Limb (tissue), 2 donors: ENCODE measurements at regions not wholly inside any gene's neighbourhood (a gene's known extent, or its start where the extent isn't known, plus 50 kb on each side); places are given as distances from the start of the nearest gene placed in this dataset.
"Not testable (repeated sequence)": the region's sequence is repeated elsewhere in the genome, so short reads cannot be mapped to it uniquely, and the experiment has no call there.

Source experiments
- DNase-seq, 2 donors: peaks; one replicate each; pipeline ENCODE4 v3.0.0-alpha.2; 2016; ENCODE audit errors: extremely low spot score in 2 of 2

DNA sequence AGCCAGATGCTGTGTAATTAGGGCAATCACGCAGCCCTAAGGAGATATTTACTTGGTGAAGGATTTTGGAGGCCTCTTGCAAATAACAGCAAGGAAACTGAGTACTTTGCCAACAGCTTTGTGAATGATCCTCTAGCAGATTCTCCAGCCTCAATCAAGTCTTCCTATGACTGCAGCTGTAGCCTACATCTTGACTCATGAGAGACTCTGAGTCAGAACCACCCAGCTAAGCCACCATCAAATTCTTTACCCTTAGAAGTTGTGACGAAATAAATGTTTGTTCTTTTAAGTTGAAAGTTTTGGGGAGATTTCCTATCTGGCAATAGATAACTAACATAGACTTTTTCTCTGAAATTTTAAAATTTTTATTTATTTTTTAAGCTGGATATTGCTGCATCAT lies 237.6 kb upstream of the CCNH start:
- DNase-seq = no peak

DNA sequence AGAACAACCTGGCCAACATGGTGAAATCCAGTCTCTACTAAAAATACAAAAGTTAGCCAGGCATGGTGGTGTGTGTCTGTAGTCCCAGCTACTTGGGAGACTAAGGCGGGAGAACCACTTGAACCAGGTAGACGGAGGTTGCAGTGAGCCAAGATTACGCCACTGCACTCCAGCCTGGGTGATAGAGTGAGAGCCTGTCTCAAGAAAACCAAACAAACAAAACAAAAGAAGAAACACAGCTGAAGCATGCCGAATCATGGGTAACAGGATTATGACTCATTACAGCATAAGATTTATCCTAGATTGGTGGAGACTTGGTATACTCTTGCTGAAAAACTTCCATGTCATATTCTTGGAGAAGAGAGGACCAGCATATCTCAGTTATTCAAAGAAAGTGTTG lies 236.7 kb upstream of the CCNH start:
- no peak for DNase-seq

DNA sequence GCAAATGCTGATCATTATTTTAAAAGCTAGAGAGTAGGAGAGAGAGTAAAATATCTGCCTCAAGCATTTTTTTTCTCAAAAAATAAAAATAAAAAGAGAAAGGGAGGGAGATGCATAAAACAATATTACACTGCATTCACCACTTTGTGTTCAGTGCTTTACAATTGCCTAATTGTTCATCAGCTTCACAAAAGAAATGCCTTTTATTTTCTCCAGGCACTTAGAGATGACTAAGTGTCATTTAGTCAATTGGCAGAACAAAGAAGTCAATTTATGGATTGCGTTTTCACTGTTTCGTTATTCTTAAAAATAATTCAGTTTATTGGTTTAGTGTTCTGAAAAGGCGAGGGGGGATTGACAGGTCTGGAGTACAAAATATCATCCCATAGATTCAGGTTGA lies 232.5 kb upstream of the CCNH start:
- no peak for DNase-seq

DNA sequence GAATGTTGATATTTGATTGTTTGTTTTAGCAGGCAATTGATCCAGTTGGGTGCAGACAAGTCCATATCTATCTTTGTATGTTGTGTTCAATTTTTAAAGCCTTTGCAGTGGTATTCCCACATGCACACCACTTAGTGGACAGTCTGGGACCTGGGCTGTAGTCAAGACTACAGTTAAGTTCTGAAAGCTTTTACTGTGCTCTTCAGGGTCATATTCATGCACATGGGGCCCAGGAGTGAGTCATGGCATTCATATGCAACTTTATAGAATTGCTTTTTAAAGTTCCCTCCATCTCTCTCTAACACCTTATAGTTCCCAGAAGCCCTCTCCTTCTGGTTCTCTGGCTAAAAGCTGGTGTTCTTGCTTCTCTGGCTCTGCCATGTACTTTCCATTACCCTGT lies 228.2 kb upstream of the CCNH start:
- no peak for DNase-seq

DNA sequence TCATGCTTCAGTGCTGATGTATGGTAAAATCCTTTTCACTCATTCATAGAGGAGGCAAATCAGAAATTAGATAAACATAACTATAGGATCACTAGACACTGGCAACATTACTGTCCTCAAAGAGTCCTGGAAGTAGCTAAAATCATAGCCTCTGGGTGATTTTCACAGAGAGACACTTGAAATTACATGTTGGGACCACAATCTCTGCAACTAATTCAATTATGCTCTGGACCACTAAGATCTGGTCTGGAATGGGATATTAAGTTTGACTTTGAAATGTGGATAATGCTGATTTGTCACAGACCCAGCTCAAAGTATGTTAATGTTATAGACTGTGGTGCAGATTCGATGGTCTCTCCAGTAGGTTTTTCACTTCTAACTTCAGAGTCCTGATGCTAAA lies 214.6 kb upstream of the CCNH start:
- no peak for DNase-seq

DNA sequence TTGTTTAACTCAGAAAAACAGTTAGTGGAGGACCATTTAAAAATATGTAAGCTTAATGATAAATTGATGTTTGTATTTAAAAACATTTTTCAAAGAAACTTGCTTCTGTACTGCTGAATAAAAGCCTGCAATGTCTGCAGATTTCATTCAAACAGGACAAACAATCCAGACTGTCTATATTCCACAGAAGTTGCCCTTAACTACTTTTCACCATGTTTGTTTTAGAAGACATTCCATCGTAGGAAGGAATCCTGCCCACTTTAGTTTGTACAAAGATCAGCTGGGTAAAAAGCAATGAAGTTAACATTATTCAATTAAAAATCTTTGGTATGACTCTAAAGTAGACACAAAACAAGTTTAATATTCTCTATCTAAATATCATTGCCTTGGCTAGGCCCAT lies 195.7 kb upstream of the CCNH start:
- DNase-seq = no peak

DNA sequence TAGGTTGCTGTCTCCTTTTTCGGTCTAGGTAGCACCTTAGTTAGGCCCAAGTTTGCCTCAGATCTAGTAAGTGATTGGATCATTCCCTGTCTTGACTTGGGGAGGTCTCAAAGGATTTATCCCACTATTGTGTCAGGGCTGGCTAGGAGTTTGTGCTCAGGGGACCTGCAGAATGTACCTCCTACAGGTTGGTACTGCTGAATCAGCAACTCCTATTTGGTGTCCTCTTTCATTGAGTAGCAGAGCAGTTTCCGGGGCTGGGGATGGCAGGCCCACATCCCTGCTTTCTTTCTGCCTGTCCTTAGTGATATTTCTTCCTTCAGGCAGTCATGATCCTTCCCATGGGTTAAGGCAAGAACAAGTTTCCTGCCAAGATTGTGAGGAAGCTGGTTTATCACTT lies 192.9 kb upstream of the CCNH start:
- DNase-seq = no peak

DNA sequence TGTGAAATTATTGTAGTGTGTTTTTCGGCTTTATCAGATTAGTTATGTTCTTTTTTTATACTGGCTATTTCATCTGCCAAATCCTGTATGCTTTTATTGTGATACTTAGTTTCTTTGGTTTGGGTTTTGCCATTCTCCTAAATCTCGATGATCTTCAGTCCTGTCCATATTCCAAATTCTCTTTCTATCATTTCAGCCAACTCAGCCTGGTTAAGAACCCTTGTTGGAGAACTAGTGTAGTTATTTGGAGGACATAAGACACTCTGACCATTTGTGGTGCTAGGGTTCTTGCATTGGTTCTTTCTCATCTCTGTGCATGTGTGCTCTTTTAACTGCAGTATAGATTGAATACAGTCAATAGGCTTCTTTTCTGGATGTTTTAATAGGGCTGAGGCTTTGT lies 187.0 kb upstream of the CCNH start:
- DNase-seq = no peak

DNA sequence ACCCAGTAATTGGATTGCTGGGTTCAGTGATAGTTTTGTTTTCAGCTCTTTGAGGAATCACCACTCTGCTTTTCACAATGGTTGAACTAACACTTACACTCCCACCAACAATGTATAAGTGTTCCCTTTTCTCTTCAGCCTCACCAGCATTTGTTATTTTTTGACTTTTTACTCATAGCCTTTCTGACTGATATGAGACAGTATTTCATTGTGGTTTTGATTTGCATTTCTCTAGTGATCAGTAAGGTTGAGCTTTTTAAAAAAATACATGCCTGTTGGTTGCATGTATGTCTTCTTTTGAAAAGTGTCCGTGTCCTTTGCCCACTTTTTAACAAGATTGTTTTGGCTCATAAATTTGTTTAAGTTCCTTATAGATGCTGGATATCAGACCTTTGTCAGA lies 185.7 kb upstream of the CCNH start:
- no peak for DNase-seq

DNA sequence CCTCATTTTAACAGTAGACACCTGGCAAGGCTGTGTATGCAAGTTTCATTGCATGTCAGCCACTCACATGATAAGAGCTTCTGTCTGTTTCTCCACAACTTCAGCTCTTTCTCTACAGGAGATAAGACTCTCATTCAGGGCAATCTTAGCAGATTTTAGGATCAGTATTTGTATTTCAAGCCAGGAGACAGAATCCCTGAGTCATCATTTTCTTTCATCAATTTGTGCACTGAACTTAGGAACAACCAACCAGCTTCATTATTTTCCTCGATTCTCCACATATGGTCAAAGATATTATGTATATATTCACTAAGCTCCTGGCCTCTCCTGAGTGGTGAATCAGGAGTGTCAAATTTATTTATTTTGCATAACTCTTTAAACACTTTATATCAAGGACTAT lies 181.8 kb upstream of the CCNH start:
- no peak for DNase-seq

DNA sequence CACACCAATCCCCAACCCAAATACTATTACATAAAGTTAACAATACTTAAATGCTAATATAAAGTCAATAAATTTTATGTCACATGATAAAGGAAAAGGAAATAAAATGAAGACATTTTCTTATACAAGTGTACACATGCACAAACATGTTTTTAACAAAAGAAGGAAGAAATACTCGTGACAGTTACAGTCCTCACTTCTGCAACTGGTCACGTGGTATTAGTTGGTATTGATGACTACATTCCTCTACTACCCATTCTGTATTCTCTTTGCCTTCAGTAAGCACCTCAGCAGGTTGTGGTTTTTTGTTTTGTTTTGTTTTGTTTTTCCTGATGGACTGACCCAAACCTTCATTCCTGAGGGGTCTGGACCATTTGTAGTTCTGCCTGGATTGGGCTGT lies 176.9 kb upstream of the CCNH start:
- no peak for DNase-seq

DNA sequence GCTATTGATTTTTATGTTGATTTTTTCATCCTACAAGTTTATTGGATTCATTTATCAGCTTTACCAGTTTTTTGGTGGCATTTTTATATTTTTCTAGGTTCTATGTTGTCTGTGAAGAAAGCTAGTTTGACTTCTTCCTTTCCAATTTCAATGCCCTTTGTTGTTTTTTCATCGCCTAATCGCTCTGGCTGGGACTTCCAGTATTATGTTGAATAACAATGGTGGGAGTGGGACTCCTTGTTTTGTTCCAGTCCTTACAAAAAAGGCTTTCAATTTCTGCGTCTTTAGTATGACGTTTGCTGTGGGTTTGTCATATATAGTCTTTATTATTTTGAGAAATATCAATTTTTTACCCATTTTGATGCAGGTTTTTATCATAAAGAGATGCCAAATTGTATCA lies 175.6 kb upstream of the CCNH start:
- DNase-seq = no peak

DNA sequence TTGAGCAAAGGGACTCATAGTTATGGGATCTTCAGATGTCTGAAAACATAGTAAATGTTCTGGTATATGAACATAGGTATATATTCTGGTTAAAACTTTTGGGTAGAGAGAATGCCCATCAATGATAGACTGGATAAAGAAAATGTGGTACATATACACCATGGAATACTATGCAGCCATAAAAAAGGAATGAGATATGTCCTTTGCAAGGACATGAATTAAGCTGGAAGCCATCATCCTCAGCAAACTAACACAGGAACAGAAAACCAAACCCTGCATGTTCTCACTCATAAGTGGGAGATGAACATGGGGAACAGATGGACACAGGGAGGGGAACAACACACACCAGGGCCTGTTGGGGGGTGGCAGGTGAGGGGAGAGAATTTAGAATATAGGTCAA lies 171.0 kb upstream of the CCNH start:
- DNase-seq = not testable (repeated sequence)

DNA sequence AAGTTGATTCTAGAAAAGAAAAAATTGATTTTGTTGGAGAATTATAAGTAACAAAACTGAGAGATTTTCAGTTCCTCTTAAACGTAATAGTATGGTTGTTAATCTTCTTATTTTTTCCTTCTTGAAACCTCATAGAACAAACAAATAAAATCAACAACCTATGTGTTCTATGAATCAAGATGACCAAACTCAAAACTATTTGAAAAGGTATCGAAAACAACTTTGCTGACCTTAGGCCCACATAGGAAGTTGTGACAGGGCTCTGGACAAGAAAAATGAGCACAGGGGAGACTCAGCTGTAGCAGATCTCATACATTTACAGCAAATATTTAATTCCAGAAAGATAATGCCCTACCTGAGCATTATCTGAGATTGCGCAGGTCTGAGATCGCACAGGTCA lies 169.4 kb upstream of the CCNH start:
- no peak for DNase-seq

DNA sequence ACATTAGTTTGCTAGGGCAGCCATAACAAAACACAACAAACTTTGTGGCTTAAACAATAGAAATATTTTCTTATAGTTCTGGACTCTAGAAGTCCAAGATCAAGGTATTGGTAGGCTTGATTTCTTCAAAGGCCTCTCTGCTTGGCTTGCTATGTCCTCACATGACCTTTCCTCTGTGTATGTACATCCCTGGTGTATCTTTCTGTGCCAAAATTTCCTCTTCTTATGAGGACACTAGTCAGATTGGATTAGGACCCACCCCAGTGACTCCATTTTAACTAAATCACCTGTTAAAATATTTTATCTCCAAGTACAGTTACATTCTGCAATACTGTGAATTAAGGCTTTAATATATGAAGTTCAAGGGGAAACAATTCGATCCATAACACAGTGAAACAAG lies 168.9 kb upstream of the CCNH start:
- DNase-seq = no peak

DNA sequence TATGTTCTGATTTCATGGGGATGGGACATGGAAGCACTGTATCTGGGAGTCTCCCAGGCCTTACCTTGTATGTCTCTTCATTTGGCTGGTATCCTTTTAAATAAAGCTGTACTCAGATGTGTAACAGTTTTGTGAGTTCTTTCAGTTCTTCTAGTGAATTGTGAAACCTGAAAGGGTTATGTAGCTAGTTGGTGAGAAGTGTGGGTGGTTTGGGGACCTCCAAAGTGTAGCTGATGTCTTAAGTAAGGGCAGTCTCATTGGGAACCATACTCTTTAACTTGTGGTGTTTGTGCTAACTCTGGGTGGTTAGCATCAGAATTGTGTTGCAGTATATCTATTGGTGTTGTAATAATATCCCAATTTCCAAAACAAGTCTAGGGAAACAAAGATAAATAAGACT lies 166.9 kb upstream of the CCNH start:
- no peak for DNase-seq

DNA sequence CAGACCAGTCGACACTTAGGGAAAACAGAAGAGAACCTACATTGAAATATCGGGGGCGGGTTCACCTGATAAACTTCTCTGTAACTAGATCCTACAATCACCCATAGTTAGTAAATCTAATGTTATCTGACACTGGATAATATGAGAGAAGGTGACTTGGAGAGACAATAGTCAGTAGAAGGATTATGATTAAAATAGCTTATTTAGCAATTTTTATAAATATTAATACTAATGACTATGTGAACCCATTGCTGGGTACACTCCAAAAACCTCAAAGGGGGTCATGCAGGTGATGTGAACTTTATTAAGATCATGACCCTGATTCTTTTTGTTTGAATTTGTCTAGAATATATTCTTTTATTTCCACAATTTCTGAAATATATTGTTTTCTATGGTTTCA lies 164.1 kb upstream of the CCNH start:
- DNase-seq = no peak

DNA sequence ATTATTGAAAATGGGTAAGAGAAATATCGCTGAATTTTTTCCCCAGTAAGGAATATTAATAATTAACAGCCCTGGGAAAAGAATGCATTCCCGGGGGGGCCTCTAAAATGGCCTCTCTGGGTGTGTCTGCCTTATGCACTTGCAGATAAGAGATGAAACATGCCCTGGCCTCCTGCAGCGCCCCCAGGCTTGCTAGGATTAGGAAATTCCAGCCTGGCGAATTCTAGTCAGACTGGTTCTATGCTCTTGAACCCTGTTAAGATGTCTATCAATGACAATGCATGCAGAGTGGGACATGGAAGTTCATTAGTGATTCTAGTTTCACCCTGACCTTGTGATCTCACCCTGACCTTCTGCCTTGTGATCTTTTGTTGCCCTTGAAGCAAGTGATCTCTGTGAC lies 163.6 kb upstream of the CCNH start:
- not testable (repeated sequence) for DNase-seq

DNA sequence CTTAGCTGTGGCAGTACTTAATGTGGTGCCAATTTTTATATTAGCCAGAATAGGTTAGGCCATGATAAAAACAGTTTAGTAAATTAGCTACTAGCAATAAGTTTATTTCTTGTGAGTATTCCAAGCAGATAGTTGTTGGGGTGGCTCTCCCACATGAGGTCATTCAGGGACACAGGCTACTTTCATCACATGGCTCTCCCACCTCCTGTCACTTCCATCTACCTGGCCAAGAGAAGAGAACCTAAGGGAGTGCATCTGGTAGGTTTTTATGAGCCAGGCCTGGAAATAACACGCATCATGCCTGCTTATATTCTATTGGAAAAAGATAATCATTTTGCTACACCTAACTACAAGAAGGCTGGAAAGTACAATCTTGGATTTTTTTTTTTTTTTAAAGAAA lies 161.4 kb upstream of the CCNH start:
- no peak for DNase-seq

DNA sequence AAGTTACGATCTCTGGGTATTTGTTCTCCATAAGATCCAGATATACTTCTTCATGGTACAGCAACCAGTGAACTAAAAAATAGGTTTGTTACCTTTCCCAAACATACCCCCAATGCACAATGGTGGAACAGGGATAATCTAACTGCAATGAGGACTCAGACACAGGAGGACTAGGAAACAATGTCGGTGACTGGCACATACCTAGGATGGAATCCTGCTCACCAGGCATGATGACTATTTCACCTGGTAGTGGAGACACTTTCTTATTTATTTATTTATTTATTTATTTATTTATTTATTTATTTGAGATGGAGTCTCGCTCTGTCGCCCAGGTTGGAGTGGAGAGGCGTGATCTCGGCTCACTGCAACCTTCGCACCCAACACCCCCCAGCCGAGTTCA lies 159.9 kb upstream of the CCNH start:
- DNase-seq = no peak

DNA sequence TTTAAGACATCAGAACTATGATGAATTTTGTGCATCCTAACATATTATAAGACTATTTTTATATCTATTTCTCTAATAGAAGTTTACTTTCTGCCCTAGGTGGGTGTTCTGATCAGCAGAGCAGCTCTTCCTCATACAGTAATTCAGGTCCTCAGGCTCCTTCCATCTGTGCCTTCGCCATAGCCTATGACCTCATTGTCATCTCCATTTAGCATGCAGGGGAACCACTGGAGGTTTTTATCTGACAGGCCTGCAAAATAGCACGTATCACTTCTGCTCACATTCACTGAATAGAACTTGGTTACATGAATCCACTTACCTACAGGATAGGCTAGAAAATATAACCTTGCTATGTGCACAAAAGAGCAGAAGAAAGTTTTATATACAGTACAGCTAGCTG lies 159.4 kb upstream of the CCNH start:
- DNase-seq = no peak

DNA sequence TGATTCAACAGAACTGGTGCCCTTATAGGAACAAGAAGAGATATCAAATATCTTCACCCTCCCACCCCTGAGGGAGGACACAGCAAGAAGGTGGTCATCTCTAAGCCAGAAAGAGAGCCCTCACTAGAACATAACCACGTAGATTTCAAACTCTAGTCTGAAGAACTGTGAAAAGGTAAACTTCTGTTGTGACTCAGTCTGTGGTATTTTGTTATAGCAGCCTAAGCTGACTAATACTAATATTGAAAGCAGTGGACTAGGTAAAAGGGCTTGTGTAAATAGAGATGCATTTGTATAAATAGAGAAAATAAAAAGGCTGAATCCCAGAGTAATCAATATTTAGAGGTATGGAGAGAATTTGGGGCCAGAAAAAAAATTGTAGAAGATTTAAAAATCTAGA lies 157.6 kb upstream of the CCNH start:
- no peak for DNase-seq

DNA sequence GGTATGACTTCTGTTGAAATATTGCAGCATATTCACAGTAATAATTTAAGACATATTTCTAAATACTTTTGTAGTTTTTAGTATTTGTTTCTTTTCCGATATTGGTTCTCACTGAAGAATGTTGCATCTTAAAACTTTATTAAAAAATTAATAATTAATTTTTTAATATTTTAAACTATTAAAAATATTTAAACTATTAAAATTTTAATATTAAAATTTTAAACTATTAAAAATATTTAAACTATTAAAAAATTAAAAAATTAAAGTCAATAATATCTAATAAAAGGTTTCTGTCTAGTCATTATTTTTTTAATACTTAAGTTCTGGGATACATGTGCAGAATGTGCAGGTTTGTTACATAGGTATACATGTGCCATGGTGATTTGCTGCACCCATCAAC lies 149.3 kb upstream of the CCNH start:
- DNase-seq = no peak

DNA sequence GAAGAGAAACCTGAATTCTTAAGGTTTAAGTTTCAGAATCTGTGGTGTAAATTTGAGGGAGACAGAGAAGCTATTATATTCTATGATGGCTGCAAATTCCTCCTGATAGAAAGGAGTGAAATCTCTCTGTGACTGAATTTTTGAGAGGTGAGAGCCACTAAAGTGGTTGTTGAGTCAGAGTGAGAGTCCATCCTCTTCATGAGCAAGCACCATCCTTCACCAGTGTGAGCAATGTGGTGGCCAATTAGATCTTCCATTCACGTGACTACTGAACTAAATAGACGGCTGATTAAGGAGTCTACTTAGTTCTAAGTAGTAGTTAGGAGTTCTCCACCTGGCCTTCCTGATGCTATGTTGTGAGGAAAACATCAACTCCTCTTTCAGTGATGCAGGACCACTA lies 147.8 kb upstream of the CCNH start:
- no peak for DNase-seq

DNA sequence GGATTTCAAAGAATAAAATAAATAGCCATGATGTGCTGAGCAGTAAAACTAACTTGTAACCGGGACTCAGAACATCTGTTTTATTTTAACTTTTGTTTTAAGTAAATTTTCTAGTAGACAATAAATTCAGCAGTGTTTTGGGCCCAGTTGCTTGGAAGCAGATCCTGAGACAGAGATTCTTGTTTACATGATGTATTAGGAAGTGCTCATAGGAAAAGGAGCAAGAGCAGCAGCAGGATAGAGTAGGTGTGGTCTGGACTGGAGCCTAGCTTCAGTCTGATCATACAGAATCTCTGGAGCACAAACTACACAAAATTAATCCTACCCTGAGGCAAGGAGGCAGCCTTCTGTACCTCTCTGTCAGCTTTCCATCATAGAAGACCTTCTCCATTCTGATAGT lies 139.2 kb upstream of the CCNH start:
- DNase-seq = peak in 1 of 2 donors; percentile 24
